GM23338 (cell line): ENCODE measurements at regions not wholly inside any gene's neighbourhood (a gene's known extent, or its start where the extent isn't known, plus 50 kb on each side); places are given as distances from the start of the nearest gene placed in this dataset.
A peak's percentile ranks its signal among the peaks of the same experiment; 100 is the strongest.

Experiments
- ATAC-seq: fragments of 200-7000 bp; cut with Tn5 transposase; 3 replicates; pipeline ENCODE4 v1.9.1; 2020
- DNase-seq: peaks from one replicate; pipeline ENCODE4 v3.0.0-alpha.2; 2015; ENCODE audit warnings: low spot score
- H2AFZ ChIP-seq: fragments of 200-600 bp; sonication (generic); 2 replicates; pipeline ENCODE4 v1.8.0; 2016; ENCODE audit warnings: antibody characterized with exemption, mild to moderate bottlenecking, moderate library complexity
- H3F3A ChIP-seq: fragments of 200-600 bp; sonication (generic); replicated peaks from 2 replicates; pipeline ENCODE4 v1.8.0; 2017; ENCODE audit warnings: antibody characterized with exemption, mixed run types, low read depth
- H3K27ac ChIP-seq: fragments of 200-600 bp; sonication (generic); 2 replicates; pipeline ENCODE4 v1.6.1; 2016; ENCODE audit warnings: low read depth
- H3K27me3 ChIP-seq: fragments of 200-600 bp; sonication (generic); 2 replicates; pipeline ENCODE4 v1.8.0; 2016; ENCODE audit warnings: mild to moderate bottlenecking, mixed run types, moderate library complexity; ENCODE audit not compliant: insufficient read depth
- H3K36me3 ChIP-seq: fragments of 200-600 bp; sonication (generic); 2 replicates; pipeline ENCODE4 v1.8.0; 2016; ENCODE audit warnings: mild to moderate bottlenecking; ENCODE audit not compliant: insufficient read depth
- H3K4me1 ChIP-seq: fragments of 200-600 bp; sonication (generic); 2 replicates; pipeline ENCODE4 v1.8.0; 2016; ENCODE audit warnings: mild to moderate bottlenecking, moderate library complexity; ENCODE audit not compliant: insufficient read depth
- H3K4me2 ChIP-seq: fragments of 200-600 bp; sonication (generic); 2 replicates; pipeline ENCODE4 v1.7.1; 2017; ENCODE audit warnings: mixed run types
- H3K4me3 ChIP-seq: fragments of 200-600 bp; sonication (generic); 2 replicates; pipeline ENCODE4 v1.6.1; 2016; ENCODE audit warnings: mixed run types
- H3K79me2 ChIP-seq: fragments of 200-600 bp; sonication (generic); replicated peaks from 2 replicates; pipeline ENCODE4 v1.8.0; 2017; ENCODE audit warnings: mild to moderate bottlenecking; ENCODE audit not compliant: insufficient read depth
- H3K9me2 ChIP-seq: fragments of 200-600 bp; sonication (generic); 2 replicates; pipeline ENCODE4 v1.8.0; 2017; ENCODE audit not compliant: insufficient read depth
- H4K20me1 ChIP-seq: fragments of 200-600 bp; sonication (generic); replicated peaks from 2 replicates; pipeline ENCODE4 v1.8.0; 2017; ENCODE audit warnings: mild to moderate bottlenecking; ENCODE audit not compliant: insufficient read depth
- H3K27ac Mint-ChIP-seq: 2 replicates; pipeline ENCODE4 v1.8.0; 2020; ENCODE audit warnings: inconsistent platforms, mild to moderate bottlenecking, moderate library complexity, mixed read lengths
- H3K27me3 Mint-ChIP-seq: 3 replicates; pipeline ENCODE4 v1.8.0; 2022; ENCODE audit warnings: low read depth, mild to moderate bottlenecking, moderate library complexity, mixed read lengths, inconsistent platforms; ENCODE audit not compliant: insufficient read depth, poor library complexity
- H3K36me3 Mint-ChIP-seq: 3 replicates; pipeline ENCODE4 v1.8.0; 2021; ENCODE audit warnings: low read depth, mild to moderate bottlenecking, inconsistent platforms, moderate library complexity, mixed read lengths
- H3K4me1 Mint-ChIP-seq: 3 replicates; pipeline ENCODE4 v1.8.0; 2020; ENCODE audit warnings: mild to moderate bottlenecking, inconsistent platforms, mixed read lengths
- H3K4me3 Mint-ChIP-seq: 3 replicates; pipeline ENCODE4 v1.8.0; 2021; ENCODE audit warnings: moderate library complexity, mild to moderate bottlenecking, inconsistent platforms, mixed read lengths
- H3K9me3 Mint-ChIP-seq: 3 replicates; pipeline ENCODE4 v1.8.0; 2020; ENCODE audit warnings: moderate library complexity, mild to moderate bottlenecking, inconsistent platforms, mixed read lengths
- CREB1 ChIP-seq: fragments of 250-450 bp; sonication (Bioruptor Pico); IDR thresholded peaks from 2 replicates; pipeline ENCODE4 v1.5.0; 2020; ENCODE audit warnings: low read depth, mild to moderate bottlenecking, moderate library complexity
- ETS1 ChIP-seq: IDR thresholded peaks from 2 replicates; pipeline ENCODE4 v1.6.1; 2016; ENCODE audit warnings: antibody characterized with exemption
- EZH2 ChIP-seq: fragments of 200-600 bp; sonication (generic); IDR thresholded peaks from one replicate; pipeline ENCODE4 v1.8.0; 2017; ENCODE audit warnings: antibody characterized with exemption, mild to moderate bottlenecking, low read depth; ENCODE audit not compliant: unreplicated experiment
- EZH2phosphoT487 ChIP-seq: fragments of 200-600 bp; sonication (generic); IDR thresholded peaks from one replicate; pipeline ENCODE4 v1.8.1; 2018; ENCODE audit warnings: antibody characterized with exemption; ENCODE audit not compliant: unreplicated experiment
- NANOG ChIP-seq: IDR thresholded peaks from 2 replicates; pipeline ENCODE4 v1.6.1; 2016; ENCODE audit warnings: antibody characterized with exemption, borderline replicate concordance
- POLR2AphosphoS5 ChIP-seq: IDR thresholded peaks from 2 replicates; pipeline ENCODE4 v1.6.1; 2016; ENCODE audit warnings: antibody characterized with exemption, low read depth
- STAT1 ChIP-seq: IDR thresholded peaks from one replicate; pipeline ENCODE4 v1.6.1; 2016; ENCODE audit warnings: antibody characterized with exemption; ENCODE audit not compliant: unreplicated experiment
- ZNF114 ChIP-seq: fragments of 250-450 bp; sonication (Bioruptor Pico); IDR thresholded peaks from 2 replicates; pipeline ENCODE4 v1.5.0; 2020; ENCODE audit warnings: mild to moderate bottlenecking, moderate library complexity
- ZNF331 ChIP-seq: fragments of 250-450 bp; sonication (Bioruptor Pico); IDR thresholded peaks from 2 replicates; pipeline ENCODE4 v1.5.0; 2020; ENCODE audit warnings: low read depth, mild to moderate bottlenecking, moderate library complexity
- TF ChIP-seq, protein P1 (sequence below), 2 experiments: fragments of 200-600 bp in 1 of 2; sonication (generic) in 1 of 2; conservative IDR thresholded peaks; 2 replicates each; pipeline versions ENCODE4 v1.5.1 to v1.6.1; 2016 to 2017; ENCODE audit warnings: antibody characterized with exemption in 2 of 2, low read depth in 2 of 2, mild to moderate bottlenecking in 2 of 2, moderate library complexity in 1 of 2
- TF ChIP-seq, protein P2 (sequence below): fragments of 250-450 bp; sonication (Bioruptor Pico); IDR thresholded peaks from 2 replicates; pipeline ENCODE4 v1.5.0; 2020; ENCODE audit warnings: mild to moderate bottlenecking, moderate library complexity

- Histone ChIP-seq H3K4me1 (no peaks in the 10 kb centered on the region), H3K4me3 (no peak overlapping the region), H3K9me2 (no peaks in the 10 kb centered on the region), H2AFZ (0 out of 2 replicates have a peak overlapping the region, but pooled peaks have one; percentile 36), H4K20me1 (no peaks in the 10 kb centered on the region), H3K27ac (no peak overlapping the region), H3K4me2 (no peak overlapping the region), H3K27me3 (no peaks in the 10 kb centered on the region), H3K79me2 (no peaks in the 10 kb centered on the region), H3F3A (no peaks in the 10 kb centered on the region), H3K36me3 (no peaks in the 10 kb centered on the region)
- H3K36me3 Mint-ChIP-seq, result no peaks in the 10 kb centered on the region
- peak; percentile 45 for DNase-seq
- ATAC-seq, result peak; percentile 67
- TF ChIP-seq NANOG, result no peak
- TF ChIP-seq EZH2, result no peak
- TF ChIP-seq ZNF331 (CRISPR knock-in tag), result no peak
- no peak for TF ChIP-seq POLR2AphosphoS5
- no peak for TF ChIP-seq CREB1
- TF ChIP-seq STAT1, result no peak
- TF ChIP-seq, protein P1, sequence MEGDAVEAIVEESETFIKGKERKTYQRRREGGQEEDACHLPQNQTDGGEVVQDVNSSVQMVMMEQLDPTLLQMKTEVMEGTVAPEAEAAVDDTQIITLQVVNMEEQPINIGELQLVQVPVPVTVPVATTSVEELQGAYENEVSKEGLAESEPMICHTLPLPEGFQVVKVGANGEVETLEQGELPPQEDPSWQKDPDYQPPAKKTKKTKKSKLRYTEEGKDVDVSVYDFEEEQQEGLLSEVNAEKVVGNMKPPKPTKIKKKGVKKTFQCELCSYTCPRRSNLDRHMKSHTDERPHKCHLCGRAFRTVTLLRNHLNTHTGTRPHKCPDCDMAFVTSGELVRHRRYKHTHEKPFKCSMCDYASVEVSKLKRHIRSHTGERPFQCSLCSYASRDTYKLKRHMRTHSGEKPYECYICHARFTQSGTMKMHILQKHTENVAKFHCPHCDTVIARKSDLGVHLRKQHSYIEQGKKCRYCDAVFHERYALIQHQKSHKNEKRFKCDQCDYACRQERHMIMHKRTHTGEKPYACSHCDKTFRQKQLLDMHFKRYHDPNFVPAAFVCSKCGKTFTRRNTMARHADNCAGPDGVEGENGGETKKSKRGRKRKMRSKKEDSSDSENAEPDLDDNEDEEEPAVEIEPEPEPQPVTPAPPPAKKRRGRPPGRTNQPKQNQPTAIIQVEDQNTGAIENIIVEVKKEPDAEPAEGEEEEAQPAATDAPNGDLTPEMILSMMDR (conservative IDR thresholded peaks at IDR 0.05; ENCODE audit: low read depth in 2 of 2), result peak; percentile 10 to 17; a peak in 1 of 4 replicates
- peaks cover 2% of the 10 kb centered on the region for H3K27me3 Mint-ChIP-seq
- no peaks in the 10 kb centered on the region; the same call in 2 of the 3 replicates for H3K4me1 Mint-ChIP-seq
- no peak overlapping the region for H3K4me3 Mint-ChIP-seq
- no peaks in the 10 kb centered on the region; the same call in 2 of the 3 replicates for H3K9me3 Mint-ChIP-seq
- H3K27ac Mint-ChIP-seq, result no peak overlapping the region
These were observed 164.8 kb upstream of the EMCN start for GRCh38 chr4:100682477-100683218.

- ATAC-seq, result no peak
- Histone ChIP-seq H3K79me2 (no peaks in the 10 kb centered on the region), H3K4me1 (no peaks in the 10 kb centered on the region), H4K20me1 (no peaks in the 10 kb centered on the region), H2AFZ (no peak overlapping the region), H3F3A (no peaks in the 10 kb centered on the region), H3K4me2 (no peak overlapping the region), H3K27me3 (no peaks in the 10 kb centered on the region), H3K36me3 (no peaks in the 10 kb centered on the region), H3K27ac (no peak overlapping the region), H3K4me3 (no peak overlapping the region), H3K9me2 (no peaks in the 10 kb centered on the region)
- no peaks in the 10 kb centered on the region; the same call in 2 of the 3 replicates for H3K9me3 Mint-ChIP-seq
- peaks cover 2% of the 10 kb centered on the region for H3K27me3 Mint-ChIP-seq
- H3K27ac Mint-ChIP-seq, result no peak overlapping the region
- no peak for DNase-seq
- no peaks in the 10 kb centered on the region for H3K4me1 Mint-ChIP-seq
- no peaks in the 10 kb centered on the region for H3K36me3 Mint-ChIP-seq
- no peak overlapping the region for H3K4me3 Mint-ChIP-seq
- no peak for TF ChIP-seq EZH2phosphoT487
- no peak for TF ChIP-seq ZNF114 (CRISPR knock-in tag)
- TF ChIP-seq POLR2AphosphoS5, result no peak
- no peak for TF ChIP-seq EZH2
- no peak for TF ChIP-seq STAT1
- TF ChIP-seq ZNF331 (CRISPR knock-in tag), result no peak
- TF ChIP-seq NANOG, result no peak
- TF ChIP-seq, protein P2, sequence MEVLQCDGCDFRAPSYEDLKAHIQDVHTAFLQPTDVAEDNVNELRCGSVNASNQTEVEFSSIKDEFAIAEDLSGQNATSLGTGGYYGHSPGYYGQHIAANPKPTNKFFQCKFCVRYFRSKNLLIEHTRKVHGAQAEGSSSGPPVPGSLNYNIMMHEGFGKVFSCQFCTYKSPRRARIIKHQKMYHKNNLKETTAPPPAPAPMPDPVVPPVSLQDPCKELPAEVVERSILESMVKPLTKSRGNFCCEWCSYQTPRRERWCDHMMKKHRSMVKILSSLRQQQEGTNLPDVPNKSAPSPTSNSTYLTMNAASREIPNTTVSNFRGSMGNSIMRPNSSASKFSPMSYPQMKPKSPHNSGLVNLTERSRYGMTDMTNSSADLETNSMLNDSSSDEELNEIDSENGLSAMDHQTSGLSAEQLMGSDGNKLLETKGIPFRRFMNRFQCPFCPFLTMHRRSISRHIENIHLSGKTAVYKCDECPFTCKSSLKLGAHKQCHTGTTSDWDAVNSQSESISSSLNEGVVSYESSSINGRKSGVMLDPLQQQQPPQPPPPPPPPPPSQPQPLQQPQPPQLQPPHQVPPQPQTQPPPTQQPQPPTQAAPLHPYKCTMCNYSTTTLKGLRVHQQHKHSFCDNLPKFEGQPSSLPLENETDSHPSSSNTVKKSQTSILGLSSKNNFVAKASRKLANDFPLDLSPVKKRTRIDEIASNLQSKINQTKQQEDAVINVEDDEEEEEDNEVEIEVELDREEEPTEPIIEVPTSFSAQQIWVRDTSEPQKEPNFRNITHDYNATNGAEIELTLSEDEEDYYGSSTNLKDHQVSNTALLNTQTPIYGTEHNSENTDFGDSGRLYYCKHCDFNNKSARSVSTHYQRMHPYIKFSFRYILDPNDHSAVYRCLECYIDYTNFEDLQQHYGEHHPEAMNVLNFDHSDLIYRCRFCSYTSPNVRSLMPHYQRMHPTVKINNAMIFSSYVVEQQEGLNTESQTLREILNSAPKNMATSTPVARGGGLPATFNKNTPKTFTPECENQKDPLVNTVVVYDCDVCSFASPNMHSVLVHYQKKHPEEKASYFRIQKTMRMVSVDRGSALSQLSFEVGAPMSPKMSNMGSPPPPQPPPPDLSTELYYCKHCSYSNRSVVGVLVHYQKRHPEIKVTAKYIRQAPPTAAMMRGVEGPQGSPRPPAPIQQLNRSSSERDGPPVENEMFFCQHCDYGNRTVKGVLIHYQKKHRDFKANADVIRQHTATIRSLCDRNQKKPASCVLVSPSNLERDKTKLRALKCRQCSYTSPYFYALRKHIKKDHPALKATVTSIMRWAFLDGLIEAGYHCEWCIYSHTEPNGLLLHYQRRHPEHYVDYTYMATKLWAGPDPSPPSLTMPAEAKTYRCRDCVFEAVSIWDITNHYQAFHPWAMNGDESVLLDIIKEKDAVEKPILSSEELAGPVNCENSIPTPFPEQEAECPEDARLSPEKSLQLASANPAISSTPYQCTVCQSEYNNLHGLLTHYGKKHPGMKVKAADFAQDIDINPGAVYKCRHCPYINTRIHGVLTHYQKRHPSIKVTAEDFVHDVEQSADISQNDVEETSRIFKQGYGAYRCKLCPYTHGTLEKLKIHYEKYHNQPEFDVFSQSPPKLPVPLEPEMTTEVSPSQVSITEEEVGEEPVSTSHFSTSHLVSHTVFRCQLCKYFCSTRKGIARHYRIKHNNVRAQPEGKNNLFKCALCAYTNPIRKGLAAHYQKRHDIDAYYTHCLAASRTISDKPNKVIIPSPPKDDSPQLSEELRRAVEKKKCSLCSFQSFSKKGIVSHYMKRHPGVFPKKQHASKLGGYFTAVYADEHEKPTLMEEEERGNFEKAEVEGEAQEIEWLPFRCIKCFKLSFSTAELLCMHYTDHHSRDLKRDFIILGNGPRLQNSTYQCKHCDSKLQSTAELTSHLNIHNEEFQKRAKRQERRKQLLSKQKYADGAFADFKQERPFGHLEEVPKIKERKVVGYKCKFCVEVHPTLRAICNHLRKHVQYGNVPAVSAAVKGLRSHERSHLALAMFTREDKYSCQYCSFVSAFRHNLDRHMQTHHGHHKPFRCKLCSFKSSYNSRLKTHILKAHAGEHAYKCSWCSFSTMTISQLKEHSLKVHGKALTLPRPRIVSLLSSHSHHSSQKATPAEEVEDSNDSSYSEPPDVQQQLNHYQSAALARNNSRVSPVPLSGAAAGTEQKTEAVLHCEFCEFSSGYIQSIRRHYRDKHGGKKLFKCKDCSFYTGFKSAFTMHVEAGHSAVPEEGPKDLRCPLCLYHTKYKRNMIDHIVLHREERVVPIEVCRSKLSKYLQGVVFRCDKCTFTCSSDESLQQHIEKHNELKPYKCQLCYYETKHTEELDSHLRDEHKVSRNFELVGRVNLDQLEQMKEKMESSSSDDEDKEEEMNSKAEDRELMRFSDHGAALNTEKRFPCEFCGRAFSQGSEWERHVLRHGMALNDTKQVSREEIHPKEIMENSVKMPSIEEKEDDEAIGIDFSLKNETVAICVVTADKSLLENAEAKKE (CRISPR knock-in tag), result no peak
- no peak for TF ChIP-seq ETS1
These were observed 163.5 kb upstream of the EMCN start for GRCh38 chr4:100681289-100681688.
